SK-N-MC (cell line): ENCODE measurements at regions not wholly inside any gene's neighbourhood (a gene's known extent, or its start where the extent isn't known, plus 50 kb on each side); places are given as distances from the start of the nearest gene placed in this dataset.

Source experiments
- DNase-seq: peaks from one replicate; pipeline ENCODE4 v3.0.0-alpha.2; 2011; ENCODE audit warnings: low read depth, low spot score
- H3K27ac ChIP-seq: fragments of 200-600 bp; sonication (generic); 2 replicates; pipeline ENCODE4 v1.5.1; 2016; ENCODE audit warnings: mixed run types
- H3K36me3 ChIP-seq: fragments of 200-600 bp; sonication (generic); 2 replicates; pipeline ENCODE4 v1.6.1; 2017; ENCODE audit warnings: antibody characterized with exemption, low read length, mixed read lengths; ENCODE audit not compliant: insufficient read depth
- H3K4me3 ChIP-seq: fragments of 200-600 bp; sonication (generic); 2 replicates; pipeline ENCODE4 v1.5.1; 2016
- H3K9ac ChIP-seq: fragments of 200-600 bp; sonication (generic); 2 replicates; pipeline ENCODE4 v1.8.0; 2017; ENCODE audit warnings: mixed run types, mixed read lengths; ENCODE audit not compliant: insufficient read length
- H3K9me3 ChIP-seq: fragments of 200-600 bp; sonication (generic); 2 replicates; pipeline ENCODE4 v1.6.1; 2017; ENCODE audit warnings: low read depth, mild to moderate bottlenecking, antibody characterized with exemption, low read length, moderate library complexity, mixed read lengths
- EZH2 ChIP-seq: fragments of 200-600 bp; sonication (generic); IDR thresholded peaks from one replicate; pipeline ENCODE4 v1.6.1; 2017; ENCODE audit warnings: antibody characterized with exemption
- FOXP2 ChIP-seq: optimal IDR thresholded peaks from 2 replicates; pipeline ENCODE3; 2011; ENCODE audit warnings: mild to moderate bottlenecking, moderate library complexity; ENCODE audit not compliant: insufficient read depth; ENCODE audit errors: extremely low read length, control extremely low read depth
- POLR2AphosphoS5 ChIP-seq: IDR thresholded peaks from 2 replicates; pipeline ENCODE4 v1.6.1; 2012; ENCODE audit warnings: mild to moderate bottlenecking, low read depth, low read length, borderline replicate concordance

DNA sequence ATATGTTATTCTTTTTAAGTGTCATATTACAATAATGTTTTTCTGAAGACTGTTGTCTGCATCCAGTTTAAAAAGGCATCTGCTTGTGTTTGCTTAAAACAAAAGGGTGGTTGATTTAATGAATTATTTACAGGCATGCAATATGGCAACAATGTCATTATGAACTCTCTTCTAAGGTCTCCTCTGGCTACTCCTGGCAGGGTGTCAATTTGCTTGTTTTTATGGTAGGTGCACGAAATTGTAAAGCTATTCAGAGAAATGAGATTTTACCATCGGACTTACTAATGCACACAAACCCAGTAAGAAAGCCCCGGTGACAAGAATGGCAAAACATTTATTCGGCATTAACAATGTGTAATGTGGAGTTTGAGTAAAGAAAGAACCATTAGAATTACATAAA lies 539.8 kb upstream of the ZNF608 start:
- no peak overlapping the region for H3K4me3 ChIP-seq
- H3K27ac ChIP-seq: no peak overlapping the region
- H3K36me3 ChIP-seq: no peaks in the 10 kb centered on the region
- no peaks in the 10 kb centered on the region for H3K9me3 ChIP-seq
- DNase-seq: no peak
- no peak overlapping the region for H3K9ac ChIP-seq
- TF ChIP-seq POLR2AphosphoS5 (no peak), EZH2 (no peak), FOXP2 (no peak)

DNA sequence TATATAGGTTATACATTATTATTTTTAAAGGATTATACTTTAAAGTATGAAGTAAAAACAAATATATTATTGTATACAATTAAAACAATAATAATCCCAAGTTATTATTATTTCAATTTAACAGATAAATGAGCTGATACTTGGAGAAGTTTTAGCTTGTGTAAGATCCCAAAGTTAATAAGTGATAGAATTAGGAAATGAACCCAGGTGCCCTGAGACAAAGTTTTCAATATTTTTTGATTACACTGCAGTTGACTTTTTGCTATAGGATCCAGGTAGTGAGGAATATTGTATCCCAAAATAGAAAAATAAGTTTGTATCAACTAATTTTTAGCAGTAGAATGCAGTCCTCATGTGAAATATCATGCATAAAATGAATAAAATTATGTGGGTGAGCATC lies 543.2 kb upstream of the ZNF608 start:
- no peak for DNase-seq
- H3K9me3 ChIP-seq: no peaks in the 10 kb centered on the region
- no peak overlapping the region for H3K4me3 ChIP-seq
- no peak for TF ChIP-seq EZH2
- no peak for TF ChIP-seq FOXP2
- no peak for TF ChIP-seq POLR2AphosphoS5
- no peak overlapping the region for H3K27ac ChIP-seq
- no peaks in the 10 kb centered on the region for H3K36me3 ChIP-seq
- H3K9ac ChIP-seq: no peak overlapping the region

DNA sequence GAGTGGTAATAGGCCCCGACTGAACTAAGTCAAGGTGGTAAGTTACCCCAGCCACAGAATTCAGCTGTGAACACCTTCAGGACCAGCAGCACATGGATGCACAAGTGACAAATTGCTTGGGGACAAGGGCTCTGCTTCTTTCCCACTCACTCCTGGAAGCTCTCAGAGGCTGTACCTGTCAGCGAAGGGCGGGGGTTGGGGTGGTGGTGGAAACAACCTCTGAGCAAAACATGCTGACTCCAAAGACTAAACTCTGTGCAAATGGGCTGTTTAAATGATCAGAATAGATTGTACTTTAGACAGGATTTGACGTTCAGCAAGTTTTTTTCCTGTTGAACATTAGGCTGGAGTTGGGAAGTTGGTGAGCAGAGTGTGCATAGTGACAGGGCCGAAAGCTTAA lies 544.5 kb upstream of the ZNF608 start:
- no peaks in the 10 kb centered on the region for H3K36me3 ChIP-seq
- H3K27ac ChIP-seq: no peak overlapping the region
- TF ChIP-seq POLR2AphosphoS5: no peak
- no peak for TF ChIP-seq FOXP2
- TF ChIP-seq EZH2: no peak

DNA sequence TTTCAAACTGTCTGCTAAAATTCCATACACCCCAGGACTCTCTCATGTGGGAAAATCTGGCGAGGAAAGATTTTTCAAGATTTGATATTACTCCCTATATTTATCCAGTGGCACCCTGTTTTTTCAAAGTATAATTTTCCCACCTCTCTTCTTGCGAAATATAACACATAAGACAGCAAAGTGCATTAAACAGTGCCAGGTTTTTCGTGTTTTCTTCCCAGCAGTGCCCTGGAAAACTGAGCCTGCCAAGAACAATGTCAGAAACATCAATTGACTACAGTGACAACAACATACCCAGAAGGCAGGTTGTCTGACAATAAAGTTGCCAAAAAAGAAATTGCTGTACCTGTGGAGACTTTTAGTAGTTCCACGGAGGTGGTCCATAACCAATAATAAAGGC lies 545.0 kb upstream of the ZNF608 start:
- no peak overlapping the region for H3K4me3 ChIP-seq
- H3K9me3 ChIP-seq: no peaks in the 10 kb centered on the region
- DNase-seq: no peak
- H3K27ac ChIP-seq: no peak overlapping the region
- TF ChIP-seq EZH2 (no peak), FOXP2 (no peak), POLR2AphosphoS5 (no peak)
- no peak overlapping the region for H3K9ac ChIP-seq
- H3K36me3 ChIP-seq: no peaks in the 10 kb centered on the region

More for the DNA sequence above, 544.5 kb upstream of the ZNF608 start:
- H3K4me3 ChIP-seq: no peak overlapping the region
- no peak overlapping the region for H3K9ac ChIP-seq
- no peaks in the 10 kb centered on the region for H3K9me3 ChIP-seq
- no peak for DNase-seq

DNA sequence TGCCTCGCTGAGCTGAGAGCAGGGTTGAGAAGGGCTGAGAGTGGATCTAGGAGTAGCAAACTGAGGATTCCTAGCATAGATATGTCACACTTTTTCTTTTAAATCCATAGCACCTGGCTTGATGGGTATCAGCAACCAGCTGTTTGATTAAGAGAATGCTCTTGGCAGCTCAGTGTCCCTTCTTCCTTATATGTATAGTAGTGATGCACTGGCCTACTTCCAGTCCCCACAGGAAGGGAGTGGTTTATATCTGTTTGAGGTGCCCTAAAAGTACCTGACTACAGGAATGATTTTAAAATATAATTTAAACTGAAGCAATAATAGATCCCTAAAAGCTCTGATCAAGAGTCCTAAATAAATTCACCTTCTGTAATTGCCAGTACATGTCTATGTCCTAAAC lies 546.8 kb upstream of the ZNF608 start:
- Histone ChIP-seq H3K36me3 (no peaks in the 10 kb centered on the region), H3K27ac (no peak overlapping the region), H3K9ac (no peak overlapping the region), H3K4me3 (no peak overlapping the region), H3K9me3 (no peaks in the 10 kb centered on the region)
- TF ChIP-seq POLR2AphosphoS5: no peak
- no peak for TF ChIP-seq EZH2
- DNase-seq: no peak

DNA sequence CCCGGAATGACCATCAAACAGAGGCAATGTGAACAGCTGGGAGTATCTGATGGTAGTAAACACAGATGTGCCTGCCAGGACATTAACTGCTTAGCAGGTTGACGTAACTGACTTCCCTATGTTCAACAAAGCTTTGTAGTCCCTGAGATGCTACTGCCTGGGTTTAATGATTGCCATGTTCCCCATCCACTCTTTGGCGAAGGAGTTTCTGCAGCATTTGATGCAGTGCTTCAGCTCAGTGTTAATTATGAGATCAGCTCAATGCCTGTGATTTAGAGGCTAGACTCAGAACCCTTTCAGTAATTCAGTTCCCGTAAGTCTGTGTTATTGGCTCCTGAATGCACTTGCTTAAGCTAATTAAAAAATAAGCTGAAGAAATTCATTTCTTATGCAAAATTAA lies 547.3 kb upstream of the ZNF608 start:
- no peak overlapping the region for H3K9ac ChIP-seq
- no peak for TF ChIP-seq POLR2AphosphoS5
- TF ChIP-seq EZH2: no peak
- no peak for TF ChIP-seq FOXP2
- H3K9me3 ChIP-seq: no peaks in the 10 kb centered on the region
- DNase-seq: no peak
- H3K27ac ChIP-seq: no peak overlapping the region
- H3K36me3 ChIP-seq: no peaks in the 10 kb centered on the region
- H3K4me3 ChIP-seq: no peak overlapping the region

DNA sequence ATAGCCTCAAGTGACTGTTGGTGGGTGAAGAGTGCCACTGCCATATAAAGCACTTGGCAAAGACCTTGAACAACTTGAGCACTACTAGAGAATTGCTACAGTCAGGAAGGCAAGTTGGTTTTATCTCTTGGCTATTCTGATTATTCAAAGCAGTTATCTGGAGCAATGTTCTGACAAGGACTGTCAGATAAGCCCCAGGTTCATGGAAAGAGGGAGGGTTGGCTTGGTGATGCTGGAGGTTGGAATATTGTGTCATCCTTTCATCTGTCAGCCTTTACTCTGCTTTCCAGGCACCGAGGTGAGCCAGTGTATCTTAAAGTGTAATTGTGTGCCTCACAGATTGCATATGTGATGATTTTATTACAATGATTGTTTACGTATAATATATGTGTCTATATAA lies 548.4 kb upstream of the ZNF608 start:
- TF ChIP-seq EZH2: no peak
- TF ChIP-seq POLR2AphosphoS5: no peak
- no peak for TF ChIP-seq FOXP2
- no peak for DNase-seq
- Histone ChIP-seq H3K36me3 (no peaks in the 10 kb centered on the region), H3K9me3 (no peaks in the 10 kb centered on the region), H3K4me3 (no peak overlapping the region), H3K9ac (no peak overlapping the region), H3K27ac (no peak overlapping the region)

DNA sequence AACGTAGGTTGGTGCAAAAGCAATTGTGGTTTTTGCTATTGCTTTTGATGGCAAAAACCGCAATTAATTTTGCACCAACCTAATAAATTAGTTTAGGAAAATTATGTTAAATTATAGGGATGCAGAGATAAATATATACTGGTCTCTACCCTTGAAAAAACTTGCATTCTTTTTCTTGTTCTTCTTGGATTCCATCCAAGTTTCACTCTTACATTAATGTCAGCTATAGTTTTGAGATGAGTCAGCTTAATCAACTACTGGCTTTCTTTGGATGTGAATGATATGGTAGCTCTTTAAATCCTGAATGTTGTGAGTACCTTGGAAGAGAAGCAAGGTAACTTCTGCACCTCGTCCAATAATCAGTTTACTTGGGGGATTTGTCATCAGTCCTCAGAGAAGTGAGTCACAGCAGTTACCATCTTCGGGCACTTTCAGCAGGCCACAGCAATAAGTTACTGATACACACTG lies 549.0 kb upstream of the ZNF608 start:
- no peak for DNase-seq
- no peak for TF ChIP-seq POLR2AphosphoS5
- no peak for TF ChIP-seq FOXP2
- TF ChIP-seq EZH2: no peak
- Histone ChIP-seq H3K27ac (no peak overlapping the region), H3K36me3 (no peaks in the 10 kb centered on the region), H3K9me3 (no peaks in the 10 kb centered on the region), H3K4me3 (no peak overlapping the region), H3K9ac (no peak overlapping the region)

DNA sequence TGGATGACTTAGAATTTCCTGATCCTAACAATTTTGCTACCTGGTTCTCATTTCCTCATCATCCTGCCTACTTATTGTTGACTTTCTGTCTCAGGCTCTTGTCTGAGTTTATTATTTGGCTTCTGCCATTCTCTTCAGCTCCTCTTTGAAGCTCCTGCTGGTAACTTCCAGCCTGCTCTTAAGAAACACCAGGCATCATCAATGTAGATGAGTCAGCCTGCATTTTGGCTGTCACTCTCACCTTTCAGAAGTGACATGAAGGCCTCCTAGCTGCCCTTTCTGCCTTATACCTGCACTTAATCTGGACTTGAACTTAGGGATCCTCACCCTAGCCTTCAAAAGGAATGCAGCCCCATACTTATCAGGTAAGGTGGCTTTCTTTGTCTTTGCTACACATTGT lies 551.8 kb upstream of the ZNF608 start:
- H3K9ac ChIP-seq: no peak overlapping the region
- DNase-seq: no peak

More for the DNA sequence above, 551.8 kb upstream of the ZNF608 start:
- H3K9me3 ChIP-seq: no peaks in the 10 kb centered on the region
- no peak overlapping the region for H3K27ac ChIP-seq
- no peaks in the 10 kb centered on the region for H3K36me3 ChIP-seq
- no peak overlapping the region for H3K4me3 ChIP-seq
- TF ChIP-seq POLR2AphosphoS5 (no peak), FOXP2 (no peak), EZH2 (no peak)
